DOHH2 (cell line): ENCODE measurements at regions not wholly inside any gene's neighbourhood (a gene's known extent, or its start where the extent isn't known, plus 50 kb on each side); places are given as distances from the start of the nearest gene placed in this dataset.

Experiments used
- H3F3A ChIP-seq: fragments of 200-600 bp; sonication (generic), shearing (Covaris generic); 2 replicates; pipeline ENCODE4 v1.6.0; 2016; ENCODE audit warnings: antibody characterized with exemption, mild to moderate bottlenecking; ENCODE audit not compliant: control insufficient read depth, insufficient read depth
- H3K27ac ChIP-seq: fragments of 200-600 bp; sonication (generic); 2 replicates; pipeline ENCODE4 v1.5.1; 2014; ENCODE audit warnings: low read depth, mild to moderate bottlenecking, low read length, moderate library complexity
- H3K27me3 ChIP-seq: fragments of 200-600 bp; sonication (generic); 2 replicates; pipeline ENCODE4 v1.6.1; 2014; ENCODE audit warnings: mild to moderate bottlenecking, low read length, mixed read lengths; ENCODE audit not compliant: control insufficient read depth
- H3K36me3 ChIP-seq: fragments of 200-600 bp; sonication (generic); 2 replicates; pipeline ENCODE4 v1.6.1; 2014; ENCODE audit warnings: mild to moderate bottlenecking, low read length, moderate library complexity, mixed read lengths; ENCODE audit not compliant: control insufficient read depth
- H3K4me1 ChIP-seq: fragments of 200-600 bp; sonication (generic); 2 replicates; pipeline ENCODE4 v1.6.1; 2014; ENCODE audit warnings: mild to moderate bottlenecking, low read length, mixed read lengths; ENCODE audit not compliant: control insufficient read depth
- H3K4me2 ChIP-seq: fragments of 200-600 bp; sonication (generic); 2 replicates; pipeline ENCODE4 v1.6.0; 2014; ENCODE audit warnings: mild to moderate bottlenecking, low read length, moderate library complexity
- H3K4me3 ChIP-seq: fragments of 200-600 bp; sonication (generic); 2 replicates; pipeline ENCODE4 v1.5.1; 2014; ENCODE audit warnings: mild to moderate bottlenecking, low read length, mixed read lengths
- H3K79me2 ChIP-seq: fragments of 200-600 bp; sonication (generic); 2 replicates; pipeline ENCODE4 v1.6.1; 2014; ENCODE audit warnings: mild to moderate bottlenecking, low read length, mixed read lengths; ENCODE audit not compliant: control insufficient read depth
- H3K9me2 ChIP-seq: fragments of 200-600 bp; sonication (generic); replicated peaks from 2 replicates; pipeline ENCODE4 v1.6.1; 2014; ENCODE audit warnings: mild to moderate bottlenecking, low read length, mixed read lengths; ENCODE audit not compliant: control insufficient read depth
- H3K9me3 ChIP-seq: fragments of 200-600 bp; sonication (generic); 2 replicates; pipeline ENCODE4 v1.6.1; 2014; ENCODE audit warnings: antibody characterized with exemption, low read length, mixed read lengths; ENCODE audit not compliant: control insufficient read depth, insufficient read depth
- H4K20me1 ChIP-seq: fragments of 200-600 bp; sonication (generic); 2 replicates; pipeline ENCODE4 v1.6.0; 2014; ENCODE audit warnings: low read depth, mild to moderate bottlenecking, antibody characterized with exemption, low read length, moderate library complexity; ENCODE audit not compliant: control insufficient read depth, insufficient read depth
- CTCF ChIP-seq: fragments of 200-600 bp; sonication (generic); IDR thresholded peaks from one replicate; pipeline ENCODE4 v1.5.1; 2014; ENCODE audit warnings: antibody characterized with exemption, mild to moderate bottlenecking, low read depth, low read length; ENCODE audit not compliant: poor library complexity, severe bottlenecking
- EZH2phosphoT487 ChIP-seq: fragments of 200-600 bp; sonication (generic); IDR thresholded peaks from 2 replicates; pipeline ENCODE4 v1.6.1; 2017; ENCODE audit warnings: borderline replicate concordance, mild to moderate bottlenecking, antibody characterized with exemption, low read length, moderate library complexity, mixed read lengths

GRCh38 chr10:44310762-44311562 is 73.9 kb downstream of the CXCL12 start:
- Histone ChIP-seq H3K27me3 (no peaks in the 10 kb centered on the region), H3K79me2 (no peaks in the 10 kb centered on the region), H3K4me2 (no peak overlapping the region), H3F3A (no peaks in the 10 kb centered on the region), H3K9me2 (no peaks in the 10 kb centered on the region), H3K4me3 (no peak overlapping the region), H3K9me3 (no peaks in the 10 kb centered on the region), H3K4me1 (no peaks in the 10 kb centered on the region), H3K27ac (no peak overlapping the region), H4K20me1 (no peaks in the 10 kb centered on the region), H3K36me3 (no peaks in the 10 kb centered on the region)
- TF ChIP-seq CTCF (peak; percentile 39), EZH2phosphoT487 (no peak)

GRCh38 chr10:44309939-44310761 is 74.7 kb downstream of the CXCL12 start:
- Histone ChIP-seq H3K27me3 (no peaks in the 10 kb centered on the region), H4K20me1 (no peaks in the 10 kb centered on the region), H3K4me2 (no peak overlapping the region), H3K4me3 (no peak overlapping the region), H3K9me3 (no peaks in the 10 kb centered on the region), H3K4me1 (no peaks in the 10 kb centered on the region), H3K36me3 (no peaks in the 10 kb centered on the region), H3F3A (no peaks in the 10 kb centered on the region), H3K27ac (no peak overlapping the region), H3K9me2 (no peaks in the 10 kb centered on the region), H3K79me2 (no peaks in the 10 kb centered on the region)
- TF ChIP-seq CTCF (no peak), EZH2phosphoT487 (no peak)

GRCh38 chr10:44309361-44309760 is 75.5 kb downstream of the CXCL12 start:
- TF ChIP-seq EZH2phosphoT487 (no peak), CTCF (no peak)
- Histone ChIP-seq H3K27ac (no peak overlapping the region), H4K20me1 (no peaks in the 10 kb centered on the region), H3K9me2 (no peaks in the 10 kb centered on the region), H3K9me3 (no peaks in the 10 kb centered on the region), H3K4me1 (no peaks in the 10 kb centered on the region), H3K4me2 (no peak overlapping the region), H3K36me3 (no peaks in the 10 kb centered on the region), H3K4me3 (no peak overlapping the region), H3F3A (no peaks in the 10 kb centered on the region), H3K79me2 (no peaks in the 10 kb centered on the region), H3K27me3 (no peaks in the 10 kb centered on the region)
